ENCODE measurements at regions not wholly inside any gene's neighbourhood (a gene's known extent, or its start where the extent isn't known, plus 50 kb on each side); places are given as distances from the start of the nearest gene placed in this dataset.

DNA sequence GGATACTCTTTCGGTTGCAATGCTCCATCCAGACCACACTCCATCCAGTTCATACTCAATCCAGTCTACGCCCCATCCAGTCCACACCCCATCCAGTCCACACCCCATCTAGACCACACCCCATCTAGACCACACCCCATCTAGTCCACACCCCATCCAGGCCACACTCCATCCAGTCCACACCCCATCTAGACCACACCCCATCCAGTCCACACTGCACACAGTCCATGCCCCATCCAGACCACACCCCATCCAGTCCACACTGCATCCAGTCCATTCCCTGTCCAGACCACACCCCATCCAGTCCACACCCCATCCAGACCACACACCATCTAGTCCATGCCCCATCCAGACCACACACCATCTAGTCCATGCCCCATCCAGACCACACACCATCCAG is 116.0 kb upstream of the RTL1 start:
- TF ChIP-seq, protein P1, sequence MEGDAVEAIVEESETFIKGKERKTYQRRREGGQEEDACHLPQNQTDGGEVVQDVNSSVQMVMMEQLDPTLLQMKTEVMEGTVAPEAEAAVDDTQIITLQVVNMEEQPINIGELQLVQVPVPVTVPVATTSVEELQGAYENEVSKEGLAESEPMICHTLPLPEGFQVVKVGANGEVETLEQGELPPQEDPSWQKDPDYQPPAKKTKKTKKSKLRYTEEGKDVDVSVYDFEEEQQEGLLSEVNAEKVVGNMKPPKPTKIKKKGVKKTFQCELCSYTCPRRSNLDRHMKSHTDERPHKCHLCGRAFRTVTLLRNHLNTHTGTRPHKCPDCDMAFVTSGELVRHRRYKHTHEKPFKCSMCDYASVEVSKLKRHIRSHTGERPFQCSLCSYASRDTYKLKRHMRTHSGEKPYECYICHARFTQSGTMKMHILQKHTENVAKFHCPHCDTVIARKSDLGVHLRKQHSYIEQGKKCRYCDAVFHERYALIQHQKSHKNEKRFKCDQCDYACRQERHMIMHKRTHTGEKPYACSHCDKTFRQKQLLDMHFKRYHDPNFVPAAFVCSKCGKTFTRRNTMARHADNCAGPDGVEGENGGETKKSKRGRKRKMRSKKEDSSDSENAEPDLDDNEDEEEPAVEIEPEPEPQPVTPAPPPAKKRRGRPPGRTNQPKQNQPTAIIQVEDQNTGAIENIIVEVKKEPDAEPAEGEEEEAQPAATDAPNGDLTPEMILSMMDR (conservative IDR thresholded peaks at IDR 0.05; ENCODE audit: low read length): no peak
- TF ChIP-seq EZH2phosphoT487 (IDR thresholded peaks at IDR 0.05; ENCODE audit: borderline replicate concordance, low read depth, low read length): no peak

All from OCI-LY7 (cell line).